Brain pericyte (primary cell): ENCODE measurements at regions not wholly inside any gene's neighbourhood (a gene's known extent, or its start where the extent isn't known, plus 50 kb on each side); places are given as distances from the start of the nearest gene placed in this dataset.
"Not testable (repeated sequence)": the region's sequence is repeated elsewhere in the genome, so short reads cannot be mapped to it uniquely, and the experiment has no call there.

Source experiments
- DNase-seq: peaks from one replicate; pipeline ENCODE4 v3.0.0-alpha.2; 2012; ENCODE audit warnings: low read depth, low spot score

GRCh38 chr13:95388420-95389079 is 87.3 kb upstream of the ABCC4 start:
- no peak for DNase-seq

- DNase-seq: no peak
These were observed 90.1 kb upstream of the ABCC4 start for GRCh38 chr13:95391362-95391761.

- DNase-seq: no peak
These were observed 90.5 kb upstream of the ABCC4 start for GRCh38 chr13:95391785-95392184.

GRCh38 chr13:95392597-95392996 is 91.3 kb upstream of the ABCC4 start:
- DNase-seq: no peak

- DNase-seq: no peak
These were observed 102.3 kb upstream of the ABCC4 start for GRCh38 chr13:95403349-95404140.

GRCh38 chr13:95404141-95404882 is 103.1 kb upstream of the ABCC4 start:
- peak; percentile 37 for DNase-seq

- DNase-seq: no peak
These were observed 104.9 kb upstream of the ABCC4 start for GRCh38 chr13:95406176-95406575.

- no peak for DNase-seq
These were observed 110.3 kb upstream of the ABCC4 start for GRCh38 chr13:95411428-95412040.

GRCh38 chr13:95418946-95419345 is 117.7 kb upstream of the ABCC4 start:
- no peak for DNase-seq

- DNase-seq: no peak
These were observed 119.2 kb upstream of the ABCC4 start for GRCh38 chr13:95420501-95420900.

GRCh38 chr13:95426631-95427030 is 125.4 kb upstream of the ABCC4 start:
- no peak for DNase-seq

GRCh38 chr13:95430525-95430924 is 122.0 kb upstream of the CLDN10 start:
- not testable (repeated sequence) for DNase-seq

- DNase-seq: no peak
These were observed 120.4 kb upstream of the CLDN10 start for GRCh38 chr13:95432141-95432540.

GRCh38 chr13:95433537-95433936 is 119.0 kb upstream of the CLDN10 start:
- no peak for DNase-seq

GRCh38 chr13:95434111-95434510 is 118.4 kb upstream of the CLDN10 start:
- DNase-seq: no peak

- DNase-seq: no peak
These were observed 115.0 kb upstream of the CLDN10 start for GRCh38 chr13:95437561-95437960.

- DNase-seq: no peak
These were observed 114.2 kb upstream of the CLDN10 start for GRCh38 chr13:95438297-95438696.

GRCh38 chr13:95440441-95441088 is 112.0 kb upstream of the CLDN10 start:
- DNase-seq: no peak

GRCh38 chr13:95441326-95441725 is 111.2 kb upstream of the CLDN10 start:
- no peak for DNase-seq

- no peak for DNase-seq
These were observed 108.4 kb upstream of the CLDN10 start for GRCh38 chr13:95444006-95444730.

- no peak for DNase-seq
These were observed 107.4 kb upstream of the CLDN10 start for GRCh38 chr13:95445131-95445530.
